ENCODE measurements at regions not wholly inside any gene's neighbourhood (a gene's known extent, or its start where the extent isn't known, plus 50 kb on each side); places are given as distances from the start of the nearest gene placed in this dataset.

- DNase-seq (ENCODE audit: low read depth, low spot score) (no peak), ATAC-seq (no peak)
- BruUV-seq (replicated peaks): no TSS peak
- no peak overlapping the region for H3K27ac ChIP-seq (ENCODE audit: low read length)
- no peaks in the 10 kb centered on the region for H3K27me3 ChIP-seq (ENCODE audit: control insufficient read depth, insufficient read depth, low read length)
- H3K36me3 ChIP-seq (ENCODE audit: control insufficient read depth, insufficient read depth, low read length): no peaks in the 10 kb centered on the region
- POLR2A ChIA-PET: no interaction called here
- H3K4me1 ChIP-seq (ENCODE audit: control insufficient read depth, insufficient read depth, low read length): no peaks in the 10 kb centered on the region
- no peaks in the 10 kb centered on the region for H3K9me3 ChIP-seq (ENCODE audit: control insufficient read depth, insufficient read depth, low read depth, low read length)
- CTCF ChIA-PET: no interaction called here
- TF ChIP-seq SIN3A (IDR thresholded peaks at IDR 0.05; ENCODE audit: borderline replicate concordance, insufficient read depth, low read depth, low read length) (no peak), TCF7L2 (IDR thresholded peaks at IDR 0.05; ENCODE audit: low read depth, low read length) (no peak)
- intact Hi-C loops (cut with micrococcal nuclease; ENCODE audit: unreplicated experiment): no loop called here
- in situ Hi-C loops (cut with HindIII; ENCODE audit: low pct_unique_long_range_greater_than_20kb, low sequenced_read_pairs): no loop called here
- H3K4me3 ChIP-seq (ENCODE audit: low read depth in 2 of 2, low read length in 2 of 2): no peak overlapping the region
These were observed 382.6 kb upstream of the GOT2 start for GRCh38 chr16:59116744-59117143.

- CTCF ChIA-PET: no interaction called here
- no peaks in the 10 kb centered on the region for H3K9me3 ChIP-seq (ENCODE audit: control insufficient read depth, insufficient read depth, low read depth, low read length)
- no peak for ATAC-seq
- TF ChIP-seq REST (IDR thresholded peaks at IDR 0.05; ENCODE audit: insufficient read depth in 1 of 2, low read depth in 2 of 2, low read length in 1 of 2) (no peak), SIN3A (IDR thresholded peaks at IDR 0.05; ENCODE audit: borderline replicate concordance, insufficient read depth, low read depth, low read length) (no peak), CTCF (IDR thresholded peaks at IDR 0.05) (no peak), TCF7L2 (IDR thresholded peaks at IDR 0.05; ENCODE audit: low read depth, low read length) (no peak), POLR2AphosphoS5 (IDR thresholded peaks at IDR 0.05; ENCODE audit: low read depth, low read length) (no peak)
- H3K27me3 ChIP-seq (ENCODE audit: control insufficient read depth, insufficient read depth, low read length): no peaks in the 10 kb centered on the region
- H3K36me3 ChIP-seq (ENCODE audit: control insufficient read depth, insufficient read depth, low read length): no peaks in the 10 kb centered on the region
- intact Hi-C loops (cut with micrococcal nuclease; ENCODE audit: unreplicated experiment) (no loop called here), in situ Hi-C loops (cut with HindIII; ENCODE audit: low pct_unique_long_range_greater_than_20kb, low sequenced_read_pairs) (no loop called here)
- no peak for DNase-seq (ENCODE audit: low read depth, low spot score)
- no peak overlapping the region for H3K4me3 ChIP-seq (ENCODE audit: low read depth in 2 of 2, low read length in 2 of 2)
- H3K27ac ChIP-seq (ENCODE audit: low read length): no peak overlapping the region
- POLR2A ChIA-PET: no interaction called here
- no TSS peak for BruUV-seq (replicated peaks)
- no peaks in the 10 kb centered on the region for H3K4me1 ChIP-seq (ENCODE audit: control insufficient read depth, insufficient read depth, low read length)
These were observed 380.7 kb upstream of the GOT2 start for GRCh38 chr16:59114790-59115189.

- intact Hi-C loops (cut with micrococcal nuclease; ENCODE audit: unreplicated experiment): no loop called here
- no peak overlapping the region for H3K27ac ChIP-seq (ENCODE audit: low read length)
- no peaks in the 10 kb centered on the region for H3K4me1 ChIP-seq (ENCODE audit: control insufficient read depth, insufficient read depth, low read length)
- H3K27me3 ChIP-seq (ENCODE audit: control insufficient read depth, insufficient read depth, low read length): no peaks in the 10 kb centered on the region
- ATAC-seq (no peak), DNase-seq (ENCODE audit: low read depth, low spot score) (no peak)
- no TSS peak for BruUV-seq (replicated peaks)
- ChIA-PET CTCF (no interaction called here), POLR2A (no interaction called here)
- no peak overlapping the region for H3K4me3 ChIP-seq (ENCODE audit: low read depth in 2 of 2, low read length in 2 of 2)
- no peaks in the 10 kb centered on the region for H3K9me3 ChIP-seq (ENCODE audit: control insufficient read depth, insufficient read depth, low read depth, low read length)
- no peak for TF ChIP-seq TCF7L2 (IDR thresholded peaks at IDR 0.05; ENCODE audit: low read depth, low read length)
- TF ChIP-seq POLR2AphosphoS5 (IDR thresholded peaks at IDR 0.05; ENCODE audit: low read depth, low read length): no peak
- no peak for TF ChIP-seq CTCF (IDR thresholded peaks at IDR 0.05)
- no peak for TF ChIP-seq SIN3A (IDR thresholded peaks at IDR 0.05; ENCODE audit: borderline replicate concordance, insufficient read depth, low read depth, low read length)
- TF ChIP-seq REST (IDR thresholded peaks at IDR 0.05; ENCODE audit: insufficient read depth in 1 of 2, low read depth in 2 of 2, low read length in 1 of 2): no peak
- in situ Hi-C loops (cut with HindIII; ENCODE audit: low pct_unique_long_range_greater_than_20kb, low sequenced_read_pairs): no loop called here
- no peaks in the 10 kb centered on the region for H3K36me3 ChIP-seq (ENCODE audit: control insufficient read depth, insufficient read depth, low read length)
These were observed 379.0 kb upstream of the GOT2 start for GRCh38 chr16:59113004-59113670.

Data from Panc1 (cell line).